OCI-LY1 (cell line): ENCODE measurements at regions not wholly inside any gene's neighbourhood (a gene's known extent, or its start where the extent isn't known, plus 50 kb on each side); places are given as distances from the start of the nearest gene placed in this dataset.

Source experiments
- H2AFZ ChIP-seq: fragments of 200-600 bp; sonication (generic), shearing (Covaris generic); 2 replicates; pipeline ENCODE4 v1.6.0; 2014; ENCODE audit warnings: antibody characterized with exemption, mild to moderate bottlenecking, low read length
- H3F3A ChIP-seq: fragments of 200-600 bp; sonication (generic), shearing (Covaris generic); 2 replicates; pipeline ENCODE4 v1.6.0; 2014; ENCODE audit warnings: mild to moderate bottlenecking, antibody characterized with exemption, low read length, moderate library complexity; ENCODE audit not compliant: insufficient read depth
- H3K27ac ChIP-seq: fragments of 200-600 bp; sonication (generic); 2 replicates; pipeline ENCODE4 v1.5.1; 2014; ENCODE audit warnings: low read length, mixed run types, mild to moderate bottlenecking, low read depth; ENCODE audit not compliant: poor library complexity, severe bottlenecking
- H3K27me3 ChIP-seq: fragments of 200-600 bp; sonication (generic); 2 replicates; pipeline ENCODE4 v1.6.0; 2014; ENCODE audit warnings: antibody characterized with exemption, mild to moderate bottlenecking, low read length, moderate library complexity; ENCODE audit not compliant: insufficient read depth
- H3K36me3 ChIP-seq: fragments of 200-600 bp; sonication (generic); 2 replicates; pipeline ENCODE4 v1.6.1; 2014; ENCODE audit warnings: mild to moderate bottlenecking, antibody characterized with exemption, low read length, moderate library complexity, mixed read lengths; ENCODE audit not compliant: insufficient read depth
- H3K4me1 ChIP-seq: fragments of 200-600 bp; sonication (generic); 2 replicates; pipeline ENCODE4 v1.5.1; 2014; ENCODE audit warnings: mild to moderate bottlenecking, low read length, moderate library complexity; ENCODE audit not compliant: insufficient read depth, severe bottlenecking
- H3K4me2 ChIP-seq: fragments of 200-600 bp; sonication (generic), shearing (Covaris generic); 2 replicates; pipeline ENCODE4 v1.6.1; 2014; ENCODE audit warnings: low read length
- H3K4me3 ChIP-seq: fragments of 200-600 bp; sonication (generic); 2 replicates; pipeline ENCODE4 v1.5.1; 2014; ENCODE audit warnings: low read length, low read depth, mild to moderate bottlenecking, mixed read lengths; ENCODE audit not compliant: poor library complexity, severe bottlenecking
- H3K79me2 ChIP-seq: fragments of 200-600 bp; shearing (Covaris generic); 2 replicates; pipeline ENCODE4 v1.6.1; 2016; ENCODE audit warnings: mixed run types, low read length, mixed read lengths; ENCODE audit not compliant: insufficient read depth
- H3K9ac ChIP-seq: fragments of 200-600 bp; sonication (generic), shearing (Covaris generic); 2 replicates; pipeline ENCODE4 v1.6.1; 2014; ENCODE audit warnings: mild to moderate bottlenecking, low read length, mixed read lengths
- H3K9me2 ChIP-seq: fragments of 200-600 bp; sonication (generic), shearing (Covaris generic); 2 replicates; pipeline ENCODE4 v1.6.1; 2014; ENCODE audit warnings: low read depth, mild to moderate bottlenecking, low read length, mixed read lengths
- H3K9me3 ChIP-seq: fragments of 200-600 bp; shearing (Covaris generic); 2 replicates; pipeline ENCODE4 v1.6.1; 2014; ENCODE audit warnings: low read length, mixed read lengths
- H4K20me1 ChIP-seq: fragments of 200-600 bp; sonication (generic), shearing (Covaris generic); 2 replicates; pipeline ENCODE4 v1.6.0; 2016; ENCODE audit warnings: mild to moderate bottlenecking, low read length; ENCODE audit not compliant: insufficient read depth
- EZH2 ChIP-seq: fragments of 200-600 bp; sonication (generic), shearing (Covaris generic); IDR thresholded peaks from 2 replicates; pipeline ENCODE4 v1.8.0; 2017; ENCODE audit warnings: borderline replicate concordance, mixed run types, mild to moderate bottlenecking, antibody characterized with exemption, low read length, moderate library complexity, mixed read lengths
- TF ChIP-seq, protein P1 (sequence below): fragments of 200-600 bp; sonication (generic), shearing (Covaris generic); IDR thresholded peaks from 2 replicates; pipeline ENCODE4 v1.5.1; 2017; ENCODE audit warnings: mild to moderate bottlenecking, antibody characterized with exemption, low read length, moderate library complexity, mixed read lengths

- Histone ChIP-seq H3K79me2 (no peaks in the 10 kb centered on the region), H3K4me3 (no peak overlapping the region), H4K20me1 (no peaks in the 10 kb centered on the region), H3K9me3 (no peaks in the 10 kb centered on the region), H3F3A (no peaks in the 10 kb centered on the region), H2AFZ (no peak overlapping the region), H3K4me2 (no peak overlapping the region), H3K9me2 (no peaks in the 10 kb centered on the region), H3K9ac (no peak overlapping the region), H3K27me3 (peaks cover 10% of the 10 kb centered on the region), H3K4me1 (no peaks in the 10 kb centered on the region), H3K36me3 (no peaks in the 10 kb centered on the region), H3K27ac (no peak overlapping the region)
- no peak for TF ChIP-seq EZH2
- TF ChIP-seq, protein P1, sequence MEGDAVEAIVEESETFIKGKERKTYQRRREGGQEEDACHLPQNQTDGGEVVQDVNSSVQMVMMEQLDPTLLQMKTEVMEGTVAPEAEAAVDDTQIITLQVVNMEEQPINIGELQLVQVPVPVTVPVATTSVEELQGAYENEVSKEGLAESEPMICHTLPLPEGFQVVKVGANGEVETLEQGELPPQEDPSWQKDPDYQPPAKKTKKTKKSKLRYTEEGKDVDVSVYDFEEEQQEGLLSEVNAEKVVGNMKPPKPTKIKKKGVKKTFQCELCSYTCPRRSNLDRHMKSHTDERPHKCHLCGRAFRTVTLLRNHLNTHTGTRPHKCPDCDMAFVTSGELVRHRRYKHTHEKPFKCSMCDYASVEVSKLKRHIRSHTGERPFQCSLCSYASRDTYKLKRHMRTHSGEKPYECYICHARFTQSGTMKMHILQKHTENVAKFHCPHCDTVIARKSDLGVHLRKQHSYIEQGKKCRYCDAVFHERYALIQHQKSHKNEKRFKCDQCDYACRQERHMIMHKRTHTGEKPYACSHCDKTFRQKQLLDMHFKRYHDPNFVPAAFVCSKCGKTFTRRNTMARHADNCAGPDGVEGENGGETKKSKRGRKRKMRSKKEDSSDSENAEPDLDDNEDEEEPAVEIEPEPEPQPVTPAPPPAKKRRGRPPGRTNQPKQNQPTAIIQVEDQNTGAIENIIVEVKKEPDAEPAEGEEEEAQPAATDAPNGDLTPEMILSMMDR, result no peak
Measured at GRCh38 chr2:238507836-238508235, 81.1 kb downstream of the ASB1 start.

DNA sequence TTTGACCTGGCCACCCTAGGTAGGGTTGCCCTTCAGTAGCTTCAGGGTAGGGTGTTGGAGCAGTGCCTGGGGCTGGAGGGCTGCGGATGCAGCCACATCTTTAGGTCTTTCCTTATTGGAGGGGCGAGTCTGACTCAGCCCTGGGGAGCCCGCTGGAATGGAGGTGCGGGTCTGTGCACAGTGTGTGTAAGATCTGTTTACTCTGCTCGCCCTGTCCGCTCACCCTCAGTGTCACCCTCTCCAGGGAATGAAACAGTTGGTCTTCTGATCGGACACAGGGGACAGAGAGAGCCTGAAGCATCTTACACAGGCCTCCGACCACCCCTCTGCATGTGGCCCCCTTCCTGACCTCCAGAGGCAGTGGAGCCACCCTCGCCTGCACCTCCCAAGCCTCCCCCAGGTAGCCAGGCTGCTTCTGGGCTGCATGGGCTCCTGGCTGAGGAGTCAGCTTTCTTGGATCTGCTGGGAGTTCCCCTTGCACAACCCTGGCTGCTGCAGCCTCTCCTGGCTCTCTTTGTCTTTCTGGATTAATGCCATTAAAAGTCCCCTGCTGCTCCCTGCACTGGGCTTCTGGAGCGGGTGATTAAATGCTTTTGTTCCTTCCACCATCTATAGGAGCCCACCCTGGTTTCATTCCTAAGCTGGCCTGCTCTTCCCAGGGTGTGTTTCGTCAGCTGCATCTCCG is 82.6 kb downstream of the ASB1 start:
- Histone ChIP-seq H3F3A (no peaks in the 10 kb centered on the region), H3K9ac (no peak overlapping the region), H2AFZ (no peak overlapping the region), H3K4me1 (no peaks in the 10 kb centered on the region), H3K9me3 (no peaks in the 10 kb centered on the region), H3K4me2 (no peak overlapping the region), H3K79me2 (no peaks in the 10 kb centered on the region), H3K4me3 (no peak overlapping the region), H3K36me3 (no peaks in the 10 kb centered on the region), H3K27ac (no peak overlapping the region), H3K9me2 (no peaks in the 10 kb centered on the region), H3K27me3 (peaks cover 10% of the 10 kb centered on the region), H4K20me1 (no peaks in the 10 kb centered on the region)
- TF ChIP-seq, protein P1, result no peak
- TF ChIP-seq EZH2, result no peak

DNA sequence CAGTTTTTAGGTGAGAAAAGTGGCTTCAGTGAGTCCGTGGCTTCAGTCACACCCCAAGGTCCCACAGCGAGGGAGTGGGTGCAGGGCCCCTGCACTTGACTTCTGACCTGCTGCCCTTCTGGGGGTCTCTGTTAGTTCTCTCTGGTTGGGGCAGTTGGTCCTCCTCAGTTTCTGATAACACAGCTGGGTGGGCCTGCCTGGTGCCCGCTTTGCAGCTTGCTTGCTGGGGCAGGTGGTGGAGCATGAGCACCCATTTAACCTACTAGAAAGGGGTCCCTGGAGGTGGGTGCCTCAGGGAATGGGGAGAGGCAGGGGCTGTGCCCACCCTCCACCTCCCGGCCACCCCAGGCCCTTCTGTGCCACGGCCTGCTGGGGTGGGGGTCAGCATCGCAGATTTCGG is 83.2 kb downstream of the ASB1 start:
- Histone ChIP-seq H3K9me3 (no peaks in the 10 kb centered on the region), H3K27me3 (peaks cover 10% of the 10 kb centered on the region), H3F3A (no peaks in the 10 kb centered on the region), H3K79me2 (no peaks in the 10 kb centered on the region), H4K20me1 (no peaks in the 10 kb centered on the region), H3K9ac (no peak overlapping the region), H3K9me2 (no peaks in the 10 kb centered on the region), H3K36me3 (no peaks in the 10 kb centered on the region), H3K27ac (no peak overlapping the region), H2AFZ (no peak overlapping the region), H3K4me1 (no peaks in the 10 kb centered on the region), H3K4me2 (no peak overlapping the region), H3K4me3 (no peak overlapping the region)
- TF ChIP-seq EZH2, result no peak
- TF ChIP-seq, protein P1, result no peak
